22Rv1 (cell line): ENCODE measurements at regions not wholly inside any gene's neighbourhood (a gene's known extent, or its start where the extent isn't known, plus 50 kb on each side); places are given as distances from the start of the nearest gene placed in this dataset.

ENCODE experiments used
- CTCF ChIP-seq: fragments of 450-650 bp; IDR thresholded peaks from 2 replicates; pipeline ENCODE4 v1.5.1; 2017; ENCODE audit warnings: mild to moderate bottlenecking
- ZFX ChIP-seq: fragments of 450-650 bp; IDR thresholded peaks from 2 replicates; pipeline ENCODE4 v1.6.1; 2017; ENCODE audit warnings: antibody characterized with exemption, borderline replicate concordance

GRCh38 chr16:25605381-25605780, 86.4 kb upstream of the HS3ST4 start:
- TF ChIP-seq CTCF (no peak), ZFX (no peak)
